Hematopoietic multipotent progenitor cell (in vitro differentiated cells): ENCODE measurements at regions not wholly inside any gene's neighbourhood (a gene's known extent, or its start where the extent isn't known, plus 50 kb on each side); places are given as distances from the start of the nearest gene placed in this dataset.

Experiments
- DNase-seq, 3 donors: peaks; one replicate each; pipeline ENCODE4 v3.0.0-alpha.2; 2011 to 2015; ENCODE audit warnings: low read depth in 2 of 3, low spot score in 2 of 3

- DNase-seq, result no peak
Measured at GRCh38 chr2:46813680-46814079, 101.9 kb downstream of the MCFD2 start.

- no peak for DNase-seq
Measured at GRCh38 chr2:46813020-46813415, 102.6 kb downstream of the MCFD2 start.
